HCT116 (cell line): ENCODE measurements at regions not wholly inside any gene's neighbourhood (a gene's known extent, or its start where the extent isn't known, plus 50 kb on each side); places are given as distances from the start of the nearest gene placed in this dataset.

Experiments
- ATAC-seq: fragments of 200-7000 bp; cut with Tn5 transposase; 2 replicates; pipeline ENCODE4 v1.9.1; 2020; ENCODE audit warnings: mild to moderate bottlenecking, moderate library complexity
- BruUV-seq: library from RNA; stranded (reverse); fragments of 400-500 nt; replicated peaks from 2 replicates; lab custom pipeline; 2021; lab: Mats Ljungman, UMichigan
- CTCF ChIA-PET: fragments of 300-600 bp; sonication (Branson Sonifier 250); formaldehyde crosslinking; loops from one replicate; lab custom pipeline; 2021; ENCODE audit warnings: antibody characterized with exemption; lab: Charles Lee
- POLR2A ChIA-PET: fragments of 300-600, 350-600 bp; sonication (Branson Sonifier 250); formaldehyde crosslinking; loops from one replicate; lab custom pipeline; 2021; ENCODE audit warnings: antibody characterized with exemption; lab: Charles Lee
- RAD21 ChIA-PET, 2 experiments: fragments of 300-600 bp; sonication (Branson Sonifier 250); formaldehyde crosslinking; loops; one replicate each; lab custom pipeline; 2023; ENCODE audit warnings: low total read pairs in 2 of 2; ENCODE audit not compliant: uncharacterized antibody in 2 of 2, unreplicated experiment in 2 of 2, low non-redundant PET in 1 of 2; lab: Charles Lee
- DNase-seq: peaks from one replicate; pipeline ENCODE4 v3.0.0-alpha.2; 2010; ENCODE audit warnings: low read depth, low spot score
- H2AFZ ChIP-seq: fragments of 200-600 bp; shearing (Covaris generic), sonication (generic); 2 replicates; pipeline ENCODE4 v1.6.1; 2017; ENCODE audit warnings: low read depth, mixed run types, mixed read lengths, antibody characterized with exemption, low read length; ENCODE audit not compliant: poor library complexity, severe bottlenecking
- H3K27ac ChIP-seq: 2 replicates; pipeline ENCODE4 v1.5.1; 2012; ENCODE audit warnings: low read depth, low read length
- H3K27me3 ChIP-seq: fragments of 200-600 bp; sonication (generic); 2 replicates; pipeline ENCODE4 v1.6.1; 2016; ENCODE audit warnings: mixed run types, low read length, mixed read lengths; ENCODE audit not compliant: insufficient read depth
- H3K36me3 ChIP-seq, 2 experiments: fragments of 200-500 bp in 1 of 2; fragments of 200-600 bp in 1 of 2; sonication (Bioruptor generic) in 1 of 2; sonication (generic) in 1 of 2; 2 replicates each; pipeline versions ENCODE4 v1.5.1 to v1.6.1; 2014 to 2016; ENCODE audit warnings: low read length in 2 of 2, inconsistent platforms in 1 of 2, mixed read lengths in 1 of 2, mixed run types in 1 of 2; ENCODE audit not compliant: insufficient read depth in 2 of 2, control insufficient read depth in 1 of 2
- H3K4me1 ChIP-seq, 2 experiments: fragments of 200-600 bp in 1 of 2; sonication (generic) in 1 of 2; 2 replicates each; pipeline versions ENCODE4 v1.5.1 to v1.6.1; 2012 to 2017; ENCODE audit warnings: low read length in 2 of 2, inconsistent platforms in 1 of 2, mild to moderate bottlenecking in 1 of 2, mixed read lengths in 1 of 2, mixed run types in 1 of 2, moderate library complexity in 1 of 2; ENCODE audit not compliant: insufficient read depth in 2 of 2, control insufficient read depth in 1 of 2
- H3K4me2 ChIP-seq: fragments of 200-600 bp; sonication (generic); 2 replicates; pipeline ENCODE4 v1.6.1; 2017; ENCODE audit warnings: mixed run types, low read length, mixed read lengths
- H3K4me3 ChIP-seq, 2 experiments: fragments of 200-600 bp in 1 of 2; sonication (generic) in 1 of 2; replicated peaks in 1 of 2; 2 replicates each; pipeline ENCODE4 v1.5.1; 2011 to 2016; ENCODE audit warnings: low read length in 2 of 2, control low read depth in 1 of 2, low read depth in 1 of 2, mild to moderate bottlenecking in 1 of 2, mixed read lengths in 1 of 2, mixed run types in 1 of 2
- H3K79me2 ChIP-seq: fragments of 200-600 bp; sonication (generic); 2 replicates; pipeline ENCODE4 v1.6.1; 2017; ENCODE audit warnings: mild to moderate bottlenecking, mixed run types, low read length, moderate library complexity, mixed read lengths; ENCODE audit not compliant: insufficient read depth
- H3K9ac ChIP-seq: fragments of 200-600 bp; sonication (generic); 2 replicates; pipeline ENCODE4 v1.6.1; 2016; ENCODE audit warnings: low read length, mixed read lengths
- H3K9me2 ChIP-seq: fragments of 200-600 bp; sonication (generic), shearing (Covaris generic); 2 replicates; pipeline ENCODE4 v1.6.1; 2017; ENCODE audit warnings: mixed run types, mild to moderate bottlenecking, moderate library complexity; ENCODE audit not compliant: insufficient read depth
- H3K9me3 ChIP-seq, 2 experiments: fragments of 200-500 bp in 1 of 2; fragments of 200-600 bp in 1 of 2; sonication (Bioruptor generic) in 1 of 2; sonication (generic) in 1 of 2; 2 replicates each; pipeline ENCODE4 v1.6.1; 2014 to 2017; ENCODE audit warnings: low read length in 2 of 2, mixed read lengths in 2 of 2, inconsistent platforms in 1 of 2, low read depth in 1 of 2, mild to moderate bottlenecking in 1 of 2, mixed run types in 1 of 2, moderate library complexity in 1 of 2; ENCODE audit not compliant: control insufficient read depth in 1 of 2, insufficient read depth in 1 of 2
- H4K20me1 ChIP-seq: fragments of 200-600 bp; sonication (generic), shearing (Covaris generic); 2 replicates; pipeline ENCODE4 v1.6.1; 2017; ENCODE audit warnings: mixed run types, mild to moderate bottlenecking, moderate library complexity; ENCODE audit not compliant: insufficient read depth
- CBX3 ChIP-seq: IDR thresholded peaks from 2 replicates; pipeline ENCODE4 v1.6.1; 2012; ENCODE audit warnings: low read depth
- SP1 ChIP-seq: IDR thresholded peaks from 2 replicates; pipeline ENCODE4 v1.6.1; 2012; ENCODE audit warnings: low read depth
- ZNF274 ChIP-seq: fragments of 200-500 bp; sonication (Bioruptor generic); IDR thresholded peaks from 2 replicates; pipeline ENCODE4 v1.6.1; 2014; ENCODE audit warnings: mild to moderate bottlenecking, low read depth, low read length, inconsistent platforms
- intact Hi-C: fragments of 100-400 bp; cut with micrococcal nuclease; formaldehyde crosslinking; loops from 2 replicates; pipeline ENCODE4 v1.10.0; 2022

DNA sequence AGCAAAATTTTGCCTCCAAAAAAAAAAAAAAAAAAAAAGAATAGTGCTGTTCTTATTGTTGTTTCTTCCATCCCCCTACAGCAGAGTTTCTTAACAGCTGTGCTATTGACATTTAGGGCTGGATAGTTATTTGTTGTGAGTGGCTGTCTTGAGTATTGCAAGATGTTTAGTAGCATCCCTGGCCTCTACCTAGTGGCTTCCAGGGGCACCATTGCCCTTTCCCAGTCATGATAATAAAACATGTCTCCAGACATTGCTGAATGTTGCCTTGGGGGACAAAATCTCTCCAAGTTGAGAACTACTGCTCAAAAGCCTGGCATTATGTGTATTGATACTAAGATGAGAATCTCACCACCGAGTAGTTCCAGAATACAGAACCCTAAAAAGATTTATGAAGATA is 108.7 kb downstream of the PALM2AKAP2 start:
- DNase-seq (no peak), ATAC-seq (no peak)
- H3K79me2 ChIP-seq = no peaks in the 10 kb centered on the region
- ChIA-PET CTCF (interaction anchor here (1.4 kb wide), 1 partner anchor 315 kb away, joined by 4 read pairs; no protein-coding TSS in a partner anchor), POLR2A (no interaction called here), RAD21 (no interaction called here)
- no peaks in the 10 kb centered on the region for H3K9me2 ChIP-seq
- H3K9me3 ChIP-seq = no peaks in the 10 kb centered on the region
- H3K36me3 ChIP-seq = no peaks in the 10 kb centered on the region
- no peak overlapping the region for H3K4me3 ChIP-seq
- H4K20me1 ChIP-seq = no peaks in the 10 kb centered on the region
- no peaks in the 10 kb centered on the region for H3K27me3 ChIP-seq
- BruUV-seq = no TSS peak
- intact Hi-C loops = loop anchor here (10.0 kb wide), 1 partner anchor 314 kb away; no protein-coding TSS in a partner anchor
- no peak overlapping the region for H2AFZ ChIP-seq
- no peak overlapping the region for H3K27ac ChIP-seq
- H3K4me1 ChIP-seq = peaks cover 0 to 10% of the 10 kb centered on the region in 2 experiments; a peak in 1 of 4 replicates
- no peak overlapping the region for H3K4me2 ChIP-seq
- TF ChIP-seq ZNF274 = no peak
- H3K9ac ChIP-seq = no peak overlapping the region

DNA sequence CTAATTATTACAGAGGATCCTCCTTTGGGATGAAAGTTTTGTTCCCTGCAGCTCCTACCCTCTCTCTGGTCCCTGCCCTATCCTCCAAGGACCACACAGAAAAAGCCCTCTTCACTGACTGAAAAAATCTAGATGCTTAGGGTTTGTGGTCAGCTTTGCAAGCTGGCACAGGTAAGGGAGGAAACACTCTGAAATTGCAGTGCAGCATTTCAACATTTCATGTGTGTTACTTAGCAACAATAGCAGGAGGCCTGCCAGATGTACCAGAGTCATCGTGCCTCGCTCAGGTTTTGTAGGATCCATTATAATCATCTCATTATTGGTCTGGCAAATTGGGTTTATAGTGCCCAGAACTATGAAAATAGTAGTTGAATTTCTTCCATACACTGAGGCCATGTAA is 109.5 kb downstream of the PALM2AKAP2 start:
- no peak for DNase-seq
- Histone ChIP-seq H3K79me2 (no peaks in the 10 kb centered on the region), H3K9me2 (no peaks in the 10 kb centered on the region), H4K20me1 (no peaks in the 10 kb centered on the region), H3K4me1 (peaks cover 0 to 10% of the 10 kb centered on the region in 2 experiments; a peak in 1 of 4 replicates), H3K36me3 (no peaks in the 10 kb centered on the region), H2AFZ (no peak overlapping the region), H3K4me3 (no peak overlapping the region), H3K27me3 (no peaks in the 10 kb centered on the region), H3K4me2 (no peak overlapping the region), H3K27ac (no peak overlapping the region), H3K9me3 (no peaks in the 10 kb centered on the region), H3K9ac (no peak overlapping the region)
- no peak for ATAC-seq
- no peak for TF ChIP-seq CBX3
- TF ChIP-seq SP1 = no peak
- intact Hi-C loops = loop anchor here (10.0 kb wide), 1 partner anchor 315 kb away; no protein-coding TSS in a partner anchor
- ChIA-PET POLR2A (no interaction called here), RAD21 (no interaction called here), CTCF (interaction anchor here (0.7 kb wide), 1 partner anchor 12 kb away, joined by 3 read pairs; no protein-coding TSS in a partner anchor)
- no TSS peak for BruUV-seq
